ENCODE measurements at regions not wholly inside any gene's neighbourhood (a gene's known extent, or its start where the extent isn't known, plus 50 kb on each side); places are given as distances from the start of the nearest gene placed in this dataset.

DNA sequence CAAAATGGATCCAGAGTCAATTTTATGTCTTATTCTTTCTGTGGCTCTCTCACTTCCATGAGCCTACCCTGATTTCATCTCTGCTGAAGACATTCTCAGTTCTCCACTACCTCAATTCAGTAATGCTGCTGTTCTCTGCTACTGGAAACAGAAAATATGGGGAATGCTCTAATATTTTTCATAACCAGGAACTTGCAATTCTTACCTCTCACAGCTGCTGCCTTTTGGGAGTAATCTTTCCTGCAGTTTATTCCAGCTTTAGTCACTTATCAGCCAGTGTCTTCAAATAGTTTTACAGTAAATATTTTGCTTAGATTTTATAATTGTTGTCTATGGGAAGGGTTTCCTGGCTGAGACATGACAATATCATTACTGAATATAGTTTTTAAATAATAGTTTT is 145.1 kb upstream of the UFM1 start:
- TF ChIP-seq, protein P1, sequence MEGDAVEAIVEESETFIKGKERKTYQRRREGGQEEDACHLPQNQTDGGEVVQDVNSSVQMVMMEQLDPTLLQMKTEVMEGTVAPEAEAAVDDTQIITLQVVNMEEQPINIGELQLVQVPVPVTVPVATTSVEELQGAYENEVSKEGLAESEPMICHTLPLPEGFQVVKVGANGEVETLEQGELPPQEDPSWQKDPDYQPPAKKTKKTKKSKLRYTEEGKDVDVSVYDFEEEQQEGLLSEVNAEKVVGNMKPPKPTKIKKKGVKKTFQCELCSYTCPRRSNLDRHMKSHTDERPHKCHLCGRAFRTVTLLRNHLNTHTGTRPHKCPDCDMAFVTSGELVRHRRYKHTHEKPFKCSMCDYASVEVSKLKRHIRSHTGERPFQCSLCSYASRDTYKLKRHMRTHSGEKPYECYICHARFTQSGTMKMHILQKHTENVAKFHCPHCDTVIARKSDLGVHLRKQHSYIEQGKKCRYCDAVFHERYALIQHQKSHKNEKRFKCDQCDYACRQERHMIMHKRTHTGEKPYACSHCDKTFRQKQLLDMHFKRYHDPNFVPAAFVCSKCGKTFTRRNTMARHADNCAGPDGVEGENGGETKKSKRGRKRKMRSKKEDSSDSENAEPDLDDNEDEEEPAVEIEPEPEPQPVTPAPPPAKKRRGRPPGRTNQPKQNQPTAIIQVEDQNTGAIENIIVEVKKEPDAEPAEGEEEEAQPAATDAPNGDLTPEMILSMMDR (IDR thresholded peaks at IDR 0.05), result no peak
- no peak for TF ChIP-seq POLR2A (IDR thresholded peaks at IDR 0.05)
